OCI-LY7 (cell line): ENCODE measurements at regions not wholly inside any gene's neighbourhood (a gene's known extent, or its start where the extent isn't known, plus 50 kb on each side); places are given as distances from the start of the nearest gene placed in this dataset.

Experiments
- EZH2phosphoT487 ChIP-seq: fragments of 200-600 bp; sonication (generic); IDR thresholded peaks from 2 replicates; pipeline ENCODE4 v1.6.1; 2018; ENCODE audit warnings: low read depth, borderline replicate concordance, mild to moderate bottlenecking, mixed run types, antibody characterized with exemption, low read length, moderate library complexity, mixed read lengths
- TF ChIP-seq, protein P1 (sequence below): fragments of 200-600 bp; sonication (generic); conservative IDR thresholded peaks from 2 replicates; pipeline ENCODE4 v1.5.1; 2014; ENCODE audit warnings: mild to moderate bottlenecking, antibody characterized with exemption, low read length, moderate library complexity, mixed read lengths

DNA sequence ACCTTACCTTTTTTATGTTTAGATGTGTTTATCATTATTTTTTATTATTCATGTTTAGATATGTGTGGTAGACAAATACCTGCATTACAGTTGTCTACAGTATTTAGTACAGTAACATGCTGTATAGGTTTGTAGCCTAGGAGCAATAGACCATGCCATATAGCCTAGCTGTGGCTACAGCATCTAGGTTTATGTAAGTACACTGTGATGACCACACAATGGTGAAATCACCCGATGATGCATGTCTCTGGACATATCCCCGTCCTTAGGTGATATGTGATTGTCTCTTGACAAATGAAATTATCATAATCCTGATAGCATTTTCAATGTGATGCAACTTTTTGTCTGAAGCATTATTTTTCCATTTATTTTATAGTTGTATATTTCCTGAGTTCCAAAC lies 121.2 kb downstream of the DISP1 start:
- TF ChIP-seq, protein P1, sequence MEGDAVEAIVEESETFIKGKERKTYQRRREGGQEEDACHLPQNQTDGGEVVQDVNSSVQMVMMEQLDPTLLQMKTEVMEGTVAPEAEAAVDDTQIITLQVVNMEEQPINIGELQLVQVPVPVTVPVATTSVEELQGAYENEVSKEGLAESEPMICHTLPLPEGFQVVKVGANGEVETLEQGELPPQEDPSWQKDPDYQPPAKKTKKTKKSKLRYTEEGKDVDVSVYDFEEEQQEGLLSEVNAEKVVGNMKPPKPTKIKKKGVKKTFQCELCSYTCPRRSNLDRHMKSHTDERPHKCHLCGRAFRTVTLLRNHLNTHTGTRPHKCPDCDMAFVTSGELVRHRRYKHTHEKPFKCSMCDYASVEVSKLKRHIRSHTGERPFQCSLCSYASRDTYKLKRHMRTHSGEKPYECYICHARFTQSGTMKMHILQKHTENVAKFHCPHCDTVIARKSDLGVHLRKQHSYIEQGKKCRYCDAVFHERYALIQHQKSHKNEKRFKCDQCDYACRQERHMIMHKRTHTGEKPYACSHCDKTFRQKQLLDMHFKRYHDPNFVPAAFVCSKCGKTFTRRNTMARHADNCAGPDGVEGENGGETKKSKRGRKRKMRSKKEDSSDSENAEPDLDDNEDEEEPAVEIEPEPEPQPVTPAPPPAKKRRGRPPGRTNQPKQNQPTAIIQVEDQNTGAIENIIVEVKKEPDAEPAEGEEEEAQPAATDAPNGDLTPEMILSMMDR = no peak
- no peak for TF ChIP-seq EZH2phosphoT487
